Mesothelial cell of epicardium (in vitro differentiated cells): ENCODE measurements at regions not wholly inside any gene's neighbourhood (a gene's known extent, or its start where the extent isn't known, plus 50 kb on each side); places are given as distances from the start of the nearest gene placed in this dataset.

Source experiments
- DNase-seq, 2 experiments: peaks; one replicate each; pipeline ENCODE4 v3.0.0; 2021; ENCODE audit warnings: low spot score in 2 of 2; ENCODE audit not compliant: unreplicated experiment in 2 of 2
- H3K27ac Mint-ChIP-seq: 2 replicates; pipeline ENCODE4 v1.8.0; 2021; ENCODE audit warnings: mixed read lengths
- H3K27me3 Mint-ChIP-seq: 2 replicates; pipeline ENCODE4 v1.8.0; 2021; ENCODE audit warnings: low read depth, mixed read lengths
- H3K36me3 Mint-ChIP-seq: 2 replicates; pipeline ENCODE4 v1.8.0; 2021; ENCODE audit warnings: mixed read lengths
- H3K4me1 Mint-ChIP-seq: 2 replicates; pipeline ENCODE4 v1.8.0; 2021; ENCODE audit warnings: mixed read lengths
- H3K4me3 Mint-ChIP-seq: 2 replicates; pipeline ENCODE4 v1.8.0; 2021; ENCODE audit warnings: mild to moderate bottlenecking, moderate library complexity, mixed read lengths
- H3K9me3 Mint-ChIP-seq: 2 replicates; pipeline ENCODE4 v1.8.0; 2021; ENCODE audit warnings: mixed read lengths
- TF ChIP-seq, protein P1 (sequence below): fragments of 200-600 bp; sonication (generic); IDR thresholded peaks from one replicate; pipeline ENCODE4 v1.5.0; 2021; ENCODE audit warnings: antibody characterized with exemption; ENCODE audit not compliant: unreplicated experiment

- peaks cover 8% of the 10 kb centered on the region for H3K36me3 Mint-ChIP-seq
- no peak for DNase-seq
- H3K4me3 Mint-ChIP-seq, result no peak overlapping the region
Observed at GRCh38 chr3:144324076-144324475, 352.5 kb downstream of the DIPK2A start.

GRCh38 chr3:144332868-144333267 lies 361.2 kb downstream of the DIPK2A start:
- peaks cover 4% of the 10 kb centered on the region for H3K36me3 Mint-ChIP-seq

More at GRCh38 chr3:144324076-144324475, 352.5 kb downstream of the DIPK2A start:
- TF ChIP-seq, protein P1, sequence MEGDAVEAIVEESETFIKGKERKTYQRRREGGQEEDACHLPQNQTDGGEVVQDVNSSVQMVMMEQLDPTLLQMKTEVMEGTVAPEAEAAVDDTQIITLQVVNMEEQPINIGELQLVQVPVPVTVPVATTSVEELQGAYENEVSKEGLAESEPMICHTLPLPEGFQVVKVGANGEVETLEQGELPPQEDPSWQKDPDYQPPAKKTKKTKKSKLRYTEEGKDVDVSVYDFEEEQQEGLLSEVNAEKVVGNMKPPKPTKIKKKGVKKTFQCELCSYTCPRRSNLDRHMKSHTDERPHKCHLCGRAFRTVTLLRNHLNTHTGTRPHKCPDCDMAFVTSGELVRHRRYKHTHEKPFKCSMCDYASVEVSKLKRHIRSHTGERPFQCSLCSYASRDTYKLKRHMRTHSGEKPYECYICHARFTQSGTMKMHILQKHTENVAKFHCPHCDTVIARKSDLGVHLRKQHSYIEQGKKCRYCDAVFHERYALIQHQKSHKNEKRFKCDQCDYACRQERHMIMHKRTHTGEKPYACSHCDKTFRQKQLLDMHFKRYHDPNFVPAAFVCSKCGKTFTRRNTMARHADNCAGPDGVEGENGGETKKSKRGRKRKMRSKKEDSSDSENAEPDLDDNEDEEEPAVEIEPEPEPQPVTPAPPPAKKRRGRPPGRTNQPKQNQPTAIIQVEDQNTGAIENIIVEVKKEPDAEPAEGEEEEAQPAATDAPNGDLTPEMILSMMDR, result no peak
- peaks cover 30% of the 10 kb centered on the region for H3K9me3 Mint-ChIP-seq
- no peaks in the 10 kb centered on the region for H3K4me1 Mint-ChIP-seq
- no peaks in the 10 kb centered on the region for H3K27me3 Mint-ChIP-seq
- H3K27ac Mint-ChIP-seq, result no peak overlapping the region

DNA sequence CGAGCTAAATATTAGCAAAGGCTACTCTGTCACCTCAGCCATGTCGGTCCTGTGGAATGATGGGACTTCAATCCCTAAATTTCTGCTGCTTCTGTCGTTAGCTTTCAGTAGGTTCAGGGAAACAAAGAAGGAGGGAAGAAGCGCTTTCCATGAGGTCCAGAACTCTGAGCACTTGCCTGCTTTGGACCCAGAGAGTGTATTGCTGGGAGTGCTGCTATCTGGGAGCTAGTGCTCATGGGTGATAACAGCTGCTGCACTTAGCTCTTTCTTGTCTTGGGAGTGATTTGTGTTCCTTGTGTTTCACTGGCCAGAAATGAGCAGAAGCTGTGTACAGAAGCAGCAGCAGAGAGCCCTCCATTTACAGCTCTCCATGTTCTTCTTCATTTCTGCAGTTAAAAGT lies 369.8 kb downstream of the DIPK2A start:
- peak overlapping the region; percentile 48 for H3K27ac Mint-ChIP-seq
- H3K4me1 Mint-ChIP-seq, result peaks cover 45% of the 10 kb centered on the region
- DNase-seq, result no peak
- H3K4me3 Mint-ChIP-seq, result peak overlapping the region; percentile 25
- no peaks in the 10 kb centered on the region for H3K9me3 Mint-ChIP-seq
- H3K36me3 Mint-ChIP-seq, result no peaks in the 10 kb centered on the region
- H3K27me3 Mint-ChIP-seq, result no peaks in the 10 kb centered on the region
- TF ChIP-seq, protein P1, result no peak

More at GRCh38 chr3:144332868-144333267, 361.2 kb downstream of the DIPK2A start:
- DNase-seq, result no peak
- Mint-ChIP-seq H3K4me3 (no peak overlapping the region), H3K27ac (no peak overlapping the region), H3K27me3 (no peaks in the 10 kb centered on the region), H3K4me1 (no peaks in the 10 kb centered on the region), H3K9me3 (peaks cover 20% of the 10 kb centered on the region)
- TF ChIP-seq, protein P1, result no peak

- no peak overlapping the region for H3K4me3 Mint-ChIP-seq
Observed at GRCh38 chr3:144343343-144343742, 371.7 kb downstream of the DIPK2A start.

GRCh38 chr3:144343777-144344176 lies 372.2 kb downstream of the DIPK2A start:
- Mint-ChIP-seq H3K36me3 (no peaks in the 10 kb centered on the region), H3K27me3 (no peaks in the 10 kb centered on the region), H3K27ac (no peak overlapping the region), H3K9me3 (no peaks in the 10 kb centered on the region), H3K4me1 (peaks cover 45% of the 10 kb centered on the region), H3K4me3 (no peak overlapping the region)
- DNase-seq, result no peak
- TF ChIP-seq, protein P1, result no peak

More at GRCh38 chr3:144343343-144343742, 371.7 kb downstream of the DIPK2A start:
- no peaks in the 10 kb centered on the region for H3K9me3 Mint-ChIP-seq
- peaks cover 45% of the 10 kb centered on the region for H3K4me1 Mint-ChIP-seq
- H3K27ac Mint-ChIP-seq, result no peak overlapping the region
- H3K27me3 Mint-ChIP-seq, result no peaks in the 10 kb centered on the region
- TF ChIP-seq, protein P1, result no peak
- no peak for DNase-seq
- H3K36me3 Mint-ChIP-seq, result no peaks in the 10 kb centered on the region
